Upper lobe of left lung (tissue), 4 donors: ENCODE measurements at regions not wholly inside any gene's neighbourhood (a gene's known extent, or its start where the extent isn't known, plus 50 kb on each side); places are given as distances from the start of the nearest gene placed in this dataset.

Source experiments
- EP300 ChIP-seq, 4 donors: sonication (generic); formaldehyde crosslinking; IDR thresholded peaks; one replicate each; pipeline ENCODE4 v1.5.1; 2017; ENCODE audit warnings: antibody characterized with exemption in 4 of 4, control low read depth in 2 of 4
- POLR2A ChIP-seq, 4 donors: fragments of 450-650 bp; IDR thresholded peaks; one replicate each; pipeline ENCODE4 v1.5.1; 2016 to 2017; ENCODE audit warnings: antibody characterized with exemption in 4 of 4, mild to moderate bottlenecking in 2 of 4
- POLR2AphosphoS5 ChIP-seq, 2 donors: sonication (generic); formaldehyde crosslinking; IDR thresholded peaks; one replicate each; pipeline ENCODE4 v1.5.1; 2017; ENCODE audit warnings: antibody characterized with exemption in 2 of 2
- TF ChIP-seq, protein P1 (sequence below), 6 experiments: fragments of 450-650 bp in 4 of 6; fragments of 200-600 bp in 2 of 6; sonication (generic) in 2 of 6; IDR thresholded peaks; one replicate each; pipeline ENCODE4 v1.5.1; 2016 to 2019; ENCODE audit warnings: antibody characterized with exemption in 6 of 6

DNA sequence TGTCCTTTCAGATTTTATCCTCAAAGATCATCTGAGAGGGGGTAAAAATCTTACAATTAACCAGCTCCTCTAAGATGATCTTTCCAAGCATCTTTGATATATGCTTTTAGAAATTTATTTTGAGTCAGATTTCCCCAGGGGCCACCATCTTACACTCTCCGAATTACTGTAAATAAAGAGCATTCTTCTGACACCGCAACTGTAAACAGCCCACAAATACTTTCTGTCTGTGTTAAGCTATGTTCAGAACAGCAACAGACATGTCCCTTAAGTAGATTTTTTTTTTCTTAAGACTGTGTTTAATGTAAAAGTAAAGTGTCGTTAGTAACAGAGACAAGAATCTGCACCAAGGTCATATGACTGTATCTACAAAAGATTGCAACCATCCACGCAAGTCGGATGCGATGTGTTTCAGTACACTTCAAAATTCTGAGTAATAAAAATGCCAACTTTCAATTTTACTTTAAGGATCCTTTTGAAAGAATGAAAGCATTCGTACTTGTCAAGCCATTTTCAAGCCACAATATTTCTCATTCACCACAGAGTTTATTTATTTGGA, 159.0 kb upstream of the KCNH8 start:
- TF ChIP-seq, protein P1, sequence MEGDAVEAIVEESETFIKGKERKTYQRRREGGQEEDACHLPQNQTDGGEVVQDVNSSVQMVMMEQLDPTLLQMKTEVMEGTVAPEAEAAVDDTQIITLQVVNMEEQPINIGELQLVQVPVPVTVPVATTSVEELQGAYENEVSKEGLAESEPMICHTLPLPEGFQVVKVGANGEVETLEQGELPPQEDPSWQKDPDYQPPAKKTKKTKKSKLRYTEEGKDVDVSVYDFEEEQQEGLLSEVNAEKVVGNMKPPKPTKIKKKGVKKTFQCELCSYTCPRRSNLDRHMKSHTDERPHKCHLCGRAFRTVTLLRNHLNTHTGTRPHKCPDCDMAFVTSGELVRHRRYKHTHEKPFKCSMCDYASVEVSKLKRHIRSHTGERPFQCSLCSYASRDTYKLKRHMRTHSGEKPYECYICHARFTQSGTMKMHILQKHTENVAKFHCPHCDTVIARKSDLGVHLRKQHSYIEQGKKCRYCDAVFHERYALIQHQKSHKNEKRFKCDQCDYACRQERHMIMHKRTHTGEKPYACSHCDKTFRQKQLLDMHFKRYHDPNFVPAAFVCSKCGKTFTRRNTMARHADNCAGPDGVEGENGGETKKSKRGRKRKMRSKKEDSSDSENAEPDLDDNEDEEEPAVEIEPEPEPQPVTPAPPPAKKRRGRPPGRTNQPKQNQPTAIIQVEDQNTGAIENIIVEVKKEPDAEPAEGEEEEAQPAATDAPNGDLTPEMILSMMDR (IDR thresholded peaks at IDR 0.05), result no peak
- TF ChIP-seq POLR2A (IDR thresholded peaks at IDR 0.05) (no peak), POLR2AphosphoS5 (IDR thresholded peaks at IDR 0.05) (no peak), EP300 (IDR thresholded peaks at IDR 0.05) (no peak)
